Skin epidermis (tissue), 12 donors: ENCODE measurements at regions not wholly inside any gene's neighbourhood (a gene's known extent, or its start where the extent isn't known, plus 50 kb on each side); places are given as distances from the start of the nearest gene placed in this dataset.

Experiments used
- H3K27ac ChIP-seq, 21 experiments: fragments of 200-600 bp; sonication (generic) in 11 of 21; one replicate each; pipeline ENCODE4 v1.5.0; 2020; ENCODE audit warnings: mild to moderate bottlenecking in 3 of 21, inconsistent platforms in 2 of 21, moderate library complexity in 2 of 21
- H3K4me3 ChIP-seq, 7 experiments: fragments of 200-600 bp; sonication (generic) in 2 of 7; one replicate each; pipeline ENCODE4 v1.5.0; 2020; ENCODE audit warnings: inconsistent platforms in 2 of 7, mild to moderate bottlenecking in 2 of 7, moderate library complexity in 1 of 7

DNA sequence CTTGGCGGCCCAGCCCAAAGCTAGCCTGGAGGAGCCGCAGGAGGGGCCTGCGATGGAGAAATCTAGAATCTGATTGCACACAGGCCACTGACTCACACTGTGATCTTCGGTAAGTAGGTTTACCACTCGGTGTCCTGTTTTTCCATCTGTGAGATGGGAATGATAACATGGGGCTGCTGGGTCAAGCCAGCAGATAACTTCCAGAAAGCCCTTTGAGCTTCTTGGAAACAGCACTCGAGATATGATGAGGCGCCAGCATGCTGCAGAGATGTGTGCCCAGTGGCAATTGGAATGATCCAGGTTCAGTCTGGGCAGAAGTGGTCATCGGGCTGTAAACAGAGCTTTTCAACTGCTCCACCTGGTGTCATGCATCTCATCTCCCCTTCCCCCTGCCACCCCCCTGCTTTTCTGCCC is 771.3 kb upstream of the TBX3 start:
- no peak overlapping the region for H3K27ac ChIP-seq
- H3K4me3 ChIP-seq, result no peak overlapping the region

DNA sequence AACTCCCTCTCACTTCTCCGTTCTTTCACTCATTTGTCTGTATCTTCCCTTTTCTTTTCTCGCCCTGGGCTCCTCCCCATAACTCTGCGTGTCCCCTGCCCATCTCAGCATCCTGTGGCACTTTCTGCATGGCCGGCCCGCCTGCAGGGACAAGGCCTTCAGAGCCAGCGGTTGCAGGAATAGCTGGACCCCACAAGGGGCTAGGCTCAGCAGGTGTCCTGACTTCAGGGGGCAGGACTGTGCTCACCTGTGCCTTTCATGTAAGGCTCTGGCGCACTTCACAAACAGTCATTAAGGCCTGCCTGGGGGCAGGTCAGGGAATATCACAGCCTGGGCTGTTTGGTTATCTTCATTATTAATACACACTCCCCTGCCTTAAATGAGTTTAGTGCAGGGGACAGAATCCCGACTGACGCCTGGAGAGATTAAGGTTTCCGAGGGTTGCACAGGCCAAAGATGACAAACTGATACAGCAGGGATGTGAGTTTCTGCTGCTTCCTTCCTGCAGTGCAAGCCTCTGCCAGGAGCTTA is 768.8 kb upstream of the TBX3 start:
- Histone ChIP-seq H3K4me3 (no peak overlapping the region), H3K27ac (no peak overlapping the region)

DNA sequence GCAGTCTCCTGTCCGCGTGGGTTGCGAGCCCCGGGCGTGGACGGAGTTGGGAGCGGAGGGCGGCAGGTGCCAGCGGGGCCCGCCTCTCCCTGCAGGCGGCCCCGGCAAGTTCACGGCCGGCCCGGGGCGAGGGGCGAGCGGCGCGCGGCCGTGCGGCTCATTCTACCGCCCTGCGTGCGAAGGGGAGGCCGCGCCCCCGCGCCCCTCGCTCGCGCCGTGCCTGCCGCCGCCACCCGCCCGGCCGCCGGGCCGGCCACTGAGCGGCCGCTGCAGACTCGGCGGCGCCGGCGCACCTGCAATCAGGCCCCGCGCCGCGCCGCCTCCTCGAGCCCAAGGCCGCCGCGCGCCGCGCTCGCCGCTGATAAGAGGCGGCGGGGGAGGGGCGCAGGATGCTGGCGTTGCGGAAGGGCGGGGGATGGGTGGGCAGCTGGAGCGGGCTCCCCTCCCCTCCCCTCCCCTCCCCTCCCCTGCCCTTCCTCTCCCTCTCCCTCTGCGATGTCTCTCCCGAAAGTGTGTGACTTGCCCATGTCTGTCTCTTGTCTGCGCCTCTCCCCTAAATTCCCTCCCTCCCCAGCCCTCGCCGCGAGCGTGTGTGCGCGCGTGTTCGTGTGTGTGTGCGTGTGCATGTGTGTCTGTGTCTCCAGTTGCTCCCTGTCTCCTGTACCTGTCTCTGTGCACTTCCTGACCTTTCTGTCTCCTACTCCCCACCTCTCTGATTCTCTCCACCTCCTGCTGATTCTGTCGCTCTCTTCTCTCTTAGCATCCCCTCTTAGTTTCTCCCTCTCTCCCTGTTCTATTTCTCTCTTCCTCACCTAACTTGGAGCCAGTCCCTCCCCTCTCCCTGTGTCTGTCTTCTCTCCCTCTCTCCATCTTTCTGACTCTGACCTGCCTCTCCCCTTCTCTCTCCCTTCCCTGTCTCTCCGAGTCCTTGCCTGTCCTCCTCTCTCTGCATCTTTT is 768.1 kb upstream of the TBX3 start:
- Histone ChIP-seq H3K27ac (no peak overlapping the region), H3K4me3 (peak overlapping the region in 2 of 7 experiments; percentile 12 to 21)

DNA sequence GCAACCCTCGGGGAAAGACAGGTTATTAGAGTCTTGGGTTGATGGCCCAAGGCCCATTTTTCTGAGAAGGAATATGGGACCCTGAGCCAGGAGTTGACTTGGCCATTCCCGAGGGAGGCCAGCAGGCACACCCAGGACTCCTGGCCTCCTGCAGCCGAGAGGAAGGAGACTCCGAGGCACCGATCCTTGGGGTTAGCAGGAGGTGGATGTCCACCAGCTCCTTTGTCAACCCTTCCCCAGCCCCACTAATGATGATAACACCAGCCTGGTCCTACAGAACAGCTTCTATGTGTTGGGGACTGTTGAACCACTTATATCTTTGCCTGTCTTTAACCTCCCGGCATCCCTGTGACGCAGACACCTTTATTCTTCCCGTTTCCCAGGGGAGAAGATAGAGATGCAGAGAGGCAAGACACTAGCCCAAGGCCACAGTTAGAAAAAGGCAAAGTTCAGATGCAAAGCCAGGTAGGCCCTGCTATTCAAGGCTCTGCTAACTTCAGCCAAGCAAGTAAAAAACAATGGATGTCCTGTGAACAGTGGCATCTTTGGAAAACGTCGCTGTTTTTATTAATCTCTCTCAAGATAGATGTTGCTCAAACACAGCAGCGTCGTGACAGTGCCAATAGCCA is 767.3 kb upstream of the TBX3 start:
- Histone ChIP-seq H3K27ac (no peak overlapping the region), H3K4me3 (peak overlapping the region in 1 of 7 experiments; percentile 21)

DNA sequence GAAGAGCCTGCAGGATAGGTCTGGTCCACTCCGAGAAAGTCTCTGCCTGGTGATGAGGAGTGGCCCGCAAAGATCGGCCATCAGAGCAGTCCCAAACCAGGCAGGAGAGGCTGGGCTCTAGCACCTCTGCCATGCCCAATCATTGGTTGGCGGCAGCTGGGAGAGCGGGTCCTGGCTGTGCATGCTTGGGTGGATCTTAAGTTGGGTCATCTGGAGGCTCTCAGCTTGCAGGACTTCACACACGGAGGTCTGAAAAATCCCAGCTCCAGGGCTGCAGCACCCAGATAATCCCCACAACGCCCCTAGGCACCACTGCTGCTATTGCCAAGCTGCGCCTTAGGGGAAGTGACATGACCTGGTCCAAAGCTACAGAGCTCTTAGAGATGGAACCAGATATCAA is 766.7 kb upstream of the TBX3 start:
- Histone ChIP-seq H3K4me3 (no peak overlapping the region), H3K27ac (no peak overlapping the region)

DNA sequence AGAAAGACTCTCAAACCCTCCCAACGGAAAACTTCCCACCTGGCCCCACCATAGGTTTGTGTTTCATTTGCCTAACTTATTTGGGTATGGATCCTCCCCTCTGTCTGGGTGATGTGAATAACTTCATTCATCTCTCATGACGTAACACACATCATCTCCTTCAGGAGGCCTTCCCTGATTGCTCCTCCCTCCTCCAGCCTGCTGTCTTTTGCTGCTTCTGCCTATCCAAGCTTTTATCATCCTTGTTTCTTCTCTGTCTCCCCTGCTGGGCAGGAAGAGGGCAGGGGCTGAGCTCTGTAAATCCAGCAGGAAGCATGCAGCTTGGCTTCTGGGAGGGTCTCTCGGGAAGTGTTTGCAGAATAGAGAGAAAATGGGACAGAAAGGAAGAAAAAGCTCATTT is 766.0 kb upstream of the TBX3 start:
- no peak overlapping the region for H3K27ac ChIP-seq
- H3K4me3 ChIP-seq, result no peak overlapping the region

DNA sequence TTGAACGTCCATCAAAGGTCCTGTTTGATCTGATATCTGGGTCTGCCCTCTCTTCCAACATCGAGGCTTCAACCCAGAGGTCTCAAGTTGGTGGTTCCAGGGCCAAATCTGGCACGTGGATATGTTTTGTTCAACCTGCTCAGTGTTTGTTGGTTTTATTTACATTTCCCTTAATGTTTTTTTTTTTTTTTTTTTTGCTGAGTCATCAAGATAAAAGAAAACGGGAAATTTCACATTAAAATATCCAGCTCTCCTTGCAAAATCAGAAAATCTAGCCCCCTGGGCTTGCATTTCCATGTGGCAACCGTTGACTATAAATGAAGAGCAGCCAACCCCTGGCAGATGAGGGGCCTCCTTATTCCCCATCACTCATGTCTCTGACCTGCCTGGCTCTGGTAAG is 765.6 kb upstream of the TBX3 start:
- Histone ChIP-seq H3K4me3 (no peak overlapping the region), H3K27ac (no peak overlapping the region)

DNA sequence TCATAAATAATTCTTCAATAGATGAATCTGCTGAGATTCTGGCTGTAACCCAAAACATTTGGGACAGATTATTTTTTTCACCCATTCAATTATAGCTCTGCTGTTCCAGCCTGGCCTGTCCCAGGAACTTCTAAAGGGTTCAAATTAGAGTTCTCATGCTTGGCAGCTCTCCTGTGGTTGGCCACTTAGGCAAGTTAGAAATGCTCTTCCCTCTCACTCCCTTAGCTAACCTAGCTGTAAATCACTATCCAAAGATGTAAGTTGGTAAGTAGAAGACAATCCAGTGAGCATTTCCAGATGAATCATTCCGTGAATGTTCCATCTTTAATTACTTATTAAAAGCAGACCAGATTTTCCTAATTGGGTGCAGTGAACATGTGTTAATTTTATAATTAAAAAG is 760.4 kb upstream of the TBX3 start:
- Histone ChIP-seq H3K4me3 (no peak overlapping the region), H3K27ac (no peak overlapping the region)

DNA sequence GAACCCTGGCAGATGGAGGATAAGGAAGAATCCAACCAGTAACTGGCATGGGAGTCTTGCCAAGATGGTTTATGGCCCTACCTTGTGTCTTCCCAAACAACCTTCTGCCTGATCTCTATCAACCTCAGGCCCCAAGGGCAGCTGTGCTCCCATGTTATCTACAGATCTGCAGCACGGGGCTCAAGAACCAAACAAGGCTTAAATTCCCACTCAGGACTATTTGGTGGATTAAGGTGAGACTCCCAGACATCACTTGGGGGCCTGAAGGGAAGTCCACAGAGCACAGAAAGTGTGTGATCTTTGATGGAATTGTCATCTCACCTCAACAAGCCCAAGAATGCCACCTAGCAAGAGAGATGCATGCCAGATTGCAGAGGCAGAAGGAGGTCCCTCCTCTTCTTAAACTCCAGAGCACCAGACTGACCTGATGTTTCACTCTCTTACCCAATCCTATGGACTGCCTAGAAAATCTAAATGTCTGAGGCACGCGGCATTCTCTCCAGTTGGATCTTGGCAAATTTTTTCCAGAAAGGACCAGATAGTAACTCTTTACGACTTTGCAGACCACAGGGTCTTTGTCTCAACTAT is 759.5 kb upstream of the TBX3 start:
- Histone ChIP-seq H3K4me3 (no peak overlapping the region), H3K27ac (no peak overlapping the region)

DNA sequence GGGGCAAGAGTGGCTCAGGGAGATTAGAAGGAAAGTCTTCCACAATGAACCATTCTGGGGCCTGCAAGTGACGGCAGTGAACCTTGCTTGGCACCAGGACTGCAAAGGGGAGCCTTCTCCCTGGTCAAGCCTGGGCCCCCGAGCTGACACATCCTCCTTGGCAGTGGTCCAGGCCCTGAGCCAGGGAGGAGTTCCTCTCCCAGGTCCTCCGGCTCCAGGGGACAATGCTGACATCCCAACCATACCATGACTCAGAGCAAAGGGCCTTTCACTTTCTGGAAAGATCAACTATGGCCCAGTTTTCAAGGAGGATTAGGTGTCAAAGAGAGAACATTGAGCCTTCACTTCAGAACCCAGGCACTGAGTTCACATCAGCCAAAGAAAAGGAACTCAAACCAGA is 756.5 kb upstream of the TBX3 start:
- Histone ChIP-seq H3K4me3 (no peak overlapping the region), H3K27ac (no peak overlapping the region)

DNA sequence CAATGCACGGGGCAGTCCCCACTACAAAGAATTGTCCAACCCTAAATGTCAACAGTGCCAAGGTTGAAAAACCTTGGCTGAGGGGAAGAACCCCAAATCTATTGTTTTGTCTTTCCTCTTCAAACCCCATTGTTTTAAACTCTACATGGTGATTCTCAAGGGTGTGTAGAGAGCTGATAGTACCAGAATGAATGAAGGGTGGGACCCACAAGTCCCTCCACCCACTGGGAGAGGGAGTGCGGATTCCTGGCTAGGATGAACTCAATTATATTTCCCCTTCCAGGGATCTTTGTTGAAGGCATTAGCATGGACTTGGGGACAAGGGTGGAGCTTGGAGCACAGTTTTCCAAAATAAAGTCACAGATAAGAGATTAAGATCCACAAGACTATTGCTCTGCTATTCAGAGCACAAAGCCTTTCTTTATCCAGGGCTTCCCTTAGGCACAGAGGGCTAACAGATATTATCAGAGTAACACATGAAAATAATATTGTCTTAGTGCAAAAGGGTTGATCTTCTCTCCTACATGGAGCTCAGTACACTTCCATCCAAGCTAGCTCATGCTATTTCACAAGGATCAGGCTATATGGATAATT is 755.1 kb upstream of the TBX3 start:
- Histone ChIP-seq H3K4me3 (no peak overlapping the region), H3K27ac (no peak overlapping the region)

DNA sequence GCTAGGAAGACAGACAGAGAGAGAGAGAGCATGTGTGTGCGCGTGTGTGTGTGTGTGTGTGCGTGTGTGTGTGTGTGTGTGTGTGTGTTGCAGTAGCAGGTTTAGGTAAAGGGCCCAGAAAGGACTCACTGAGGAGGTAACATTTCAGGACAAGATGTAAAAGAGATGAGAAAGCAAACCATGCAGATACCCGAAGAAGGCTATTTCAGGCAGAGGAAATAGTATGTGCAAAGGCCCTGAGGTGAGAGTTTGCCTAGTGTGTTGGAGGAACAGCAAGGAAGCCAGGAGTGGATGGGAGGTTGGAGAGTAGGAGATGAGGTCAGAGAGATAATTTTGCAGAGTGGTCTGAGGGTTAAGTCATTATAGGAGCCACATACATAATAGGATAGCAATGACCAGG is 754.3 kb upstream of the TBX3 start:
- no peak overlapping the region for H3K27ac ChIP-seq
- H3K4me3 ChIP-seq, result no peak overlapping the region

DNA sequence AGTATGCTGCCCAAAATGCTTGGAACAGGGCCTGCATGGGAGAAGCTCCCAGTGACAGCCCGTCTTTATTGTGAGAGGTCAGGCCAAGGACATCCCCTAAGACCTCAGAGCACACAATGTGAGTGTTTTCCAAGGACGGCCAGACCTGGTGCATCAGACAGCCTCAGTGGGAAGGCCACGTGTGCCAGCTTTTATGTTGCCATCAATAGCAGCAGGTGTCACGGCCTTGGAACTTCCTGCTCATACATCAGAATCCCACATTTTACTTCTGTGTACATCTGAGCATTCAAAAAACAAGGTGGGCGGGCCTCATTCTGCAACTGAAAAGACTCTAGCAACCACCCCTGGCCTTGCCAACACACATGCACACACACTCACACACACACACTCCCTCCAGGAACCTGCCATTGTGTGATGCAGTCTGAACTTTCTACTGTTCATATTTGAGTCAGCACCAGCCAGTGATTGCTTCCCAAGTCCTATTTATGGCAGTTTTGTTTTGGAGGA is 753.1 kb upstream of the TBX3 start:
- Histone ChIP-seq H3K4me3 (no peak overlapping the region), H3K27ac (no peak overlapping the region)

DNA sequence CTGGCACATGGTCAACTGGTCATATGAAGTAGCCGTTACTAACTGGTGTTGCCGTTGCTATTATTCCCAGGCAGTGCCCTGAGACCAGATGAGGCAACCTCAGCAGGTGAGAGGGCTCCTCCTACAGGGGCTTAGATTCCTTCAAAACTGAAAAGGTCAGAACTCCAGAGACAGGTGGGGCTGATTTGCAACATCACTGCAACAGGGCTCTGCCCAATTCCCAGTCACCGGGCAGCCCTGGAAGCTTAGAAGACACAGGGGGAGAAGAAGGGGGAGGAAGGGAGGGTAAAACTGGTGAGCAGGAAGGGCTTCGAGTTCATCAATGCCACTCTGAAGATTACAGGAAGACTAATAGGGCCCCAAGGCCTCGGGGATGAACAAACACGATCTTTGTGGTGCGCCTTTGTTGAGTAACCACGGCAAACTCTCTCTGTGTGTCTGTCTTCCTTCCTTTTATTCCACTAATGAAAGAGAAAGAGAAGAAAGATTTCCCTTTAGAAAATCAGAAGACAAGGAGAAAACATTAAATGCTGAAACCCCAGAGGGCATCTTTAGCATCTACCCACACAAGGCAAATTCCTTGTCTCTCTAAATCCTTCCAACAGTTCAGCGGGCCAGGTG is 749.1 kb upstream of the TBX3 start:
- H3K4me3 ChIP-seq, result no peak overlapping the region
- no peak overlapping the region for H3K27ac ChIP-seq

DNA sequence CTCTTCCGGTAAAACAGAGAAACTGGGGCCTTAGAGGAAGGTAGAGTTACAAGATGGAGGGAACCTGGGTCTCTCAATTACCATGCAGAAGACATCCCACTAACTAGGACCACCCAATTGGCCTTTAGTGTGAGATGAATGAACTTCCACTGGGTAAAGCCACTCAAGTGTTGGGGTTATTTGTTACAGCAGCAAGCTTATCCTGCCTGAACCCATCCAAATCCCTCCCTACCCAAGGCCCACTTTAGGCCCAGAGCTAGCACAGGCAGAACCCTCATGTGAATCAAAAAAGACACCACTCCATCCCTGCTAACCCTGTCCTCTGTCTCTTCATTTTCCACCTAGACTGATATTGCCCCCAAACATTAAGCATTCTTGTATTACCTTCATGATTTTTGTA is 746.7 kb upstream of the TBX3 start:
- H3K27ac ChIP-seq, result no peak overlapping the region
- no peak overlapping the region for H3K4me3 ChIP-seq

DNA sequence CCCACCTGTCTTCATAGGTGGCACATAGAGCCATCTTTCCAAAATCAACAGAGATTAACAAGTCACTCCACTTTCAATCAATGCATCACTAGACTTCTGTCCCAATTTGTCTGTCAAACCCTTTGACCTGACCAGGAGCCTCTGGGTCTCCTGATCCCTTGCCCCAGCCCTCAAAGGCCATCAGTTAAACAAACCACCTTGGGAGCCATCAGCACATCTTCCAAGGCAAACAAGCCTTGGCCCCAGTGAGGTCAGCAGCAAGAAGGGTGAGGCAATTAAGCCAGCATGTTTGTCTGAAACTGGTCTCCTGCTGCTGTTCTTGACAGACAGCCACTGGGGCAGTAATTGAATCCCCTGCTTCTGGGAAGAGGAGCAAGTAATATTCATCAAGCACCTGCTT is 742.8 kb upstream of the TBX3 start:
- H3K4me3 ChIP-seq, result no peak overlapping the region

DNA sequence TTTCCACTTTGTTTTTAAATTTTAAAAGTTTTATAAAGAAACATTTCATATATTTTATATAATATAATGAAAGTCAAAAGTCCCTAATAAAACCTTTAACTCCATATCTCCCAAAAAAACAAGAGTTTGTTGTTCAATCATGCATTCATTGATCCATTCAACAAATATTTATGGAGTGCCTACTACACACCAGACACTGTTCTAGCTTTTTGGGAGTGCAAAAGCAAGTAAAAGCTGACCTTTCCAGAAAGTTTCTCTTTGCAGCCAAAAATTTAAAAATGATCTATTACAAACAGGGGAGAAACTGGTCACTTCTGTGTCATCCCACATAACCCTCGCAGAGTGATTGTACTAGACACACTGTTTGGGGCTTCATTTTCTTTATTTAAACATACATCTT is 740.0 kb upstream of the TBX3 start:
- H3K27ac ChIP-seq, result no peak overlapping the region

More for the DNA sequence above, 742.8 kb upstream of the TBX3 start:
- H3K27ac ChIP-seq, result no peak overlapping the region

DNA sequence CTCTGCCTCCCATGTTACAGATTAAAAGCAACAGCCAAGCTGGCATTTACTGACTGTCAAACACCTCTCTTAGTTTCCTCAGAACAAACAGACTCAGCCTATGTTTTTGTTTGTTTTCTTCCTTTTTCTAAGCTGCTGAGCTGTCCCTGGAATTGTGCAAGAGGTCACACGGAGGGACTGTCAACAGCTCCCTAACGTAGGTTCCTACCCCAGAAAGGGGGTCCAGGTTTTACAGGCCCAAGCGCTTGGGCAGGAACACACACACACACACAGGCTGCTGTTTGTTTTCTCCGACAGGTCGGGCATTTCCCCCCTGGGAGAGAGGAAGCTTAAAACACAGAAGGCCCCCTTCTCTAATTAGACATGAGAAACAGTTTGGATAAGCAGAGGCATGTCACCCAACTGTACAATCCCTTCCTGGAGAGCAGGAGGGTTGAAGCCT is 739.6 kb upstream of the TBX3 start:
- Histone ChIP-seq H3K27ac (no peak overlapping the region), H3K4me3 (no peak overlapping the region)

More for the DNA sequence above, 740.0 kb upstream of the TBX3 start:
- no peak overlapping the region for H3K4me3 ChIP-seq

DNA sequence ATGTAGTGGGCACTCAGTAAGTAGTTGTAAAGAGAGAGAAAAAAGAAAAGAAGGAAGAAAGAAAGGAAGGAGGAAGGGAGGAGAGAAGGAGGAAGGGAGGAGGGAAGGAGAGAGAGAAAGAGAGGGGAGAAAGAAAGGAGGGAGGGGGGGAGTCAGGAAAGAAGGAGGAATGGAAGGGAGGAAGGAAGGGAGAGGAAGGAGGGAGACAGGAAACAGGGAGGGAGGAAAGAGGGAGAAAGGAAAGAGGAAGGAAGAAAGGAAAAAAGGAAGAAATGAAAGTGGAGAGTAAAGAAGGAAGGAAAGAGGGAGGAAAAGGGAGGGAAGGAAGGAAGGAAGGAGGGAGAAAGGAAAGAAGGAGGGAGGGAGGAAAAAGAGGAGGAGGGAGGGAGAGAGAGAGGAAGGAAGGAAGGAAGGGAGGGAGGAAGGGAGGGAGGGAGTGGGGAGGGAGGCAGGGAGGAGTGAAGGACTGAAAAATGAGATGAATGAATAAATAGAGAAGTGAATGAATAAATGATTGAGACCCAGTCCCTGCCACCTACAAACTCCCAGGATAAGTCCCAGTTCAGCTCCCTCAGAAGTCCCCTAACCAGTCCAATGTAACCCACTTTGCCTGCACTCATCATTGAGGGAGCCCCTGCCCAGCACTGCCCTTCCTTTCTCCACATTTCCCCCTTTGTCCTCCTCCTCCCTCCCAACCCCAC is 739.0 kb upstream of the TBX3 start:
- H3K27ac ChIP-seq, result no peak overlapping the region
- H3K4me3 ChIP-seq, result no peak overlapping the region
